ENCODE measurements at regions not wholly inside any gene's neighbourhood (a gene's known extent, or its start where the extent isn't known, plus 50 kb on each side); places are given as distances from the start of the nearest gene placed in this dataset.
"Not testable (repeated sequence)": the region's sequence is repeated elsewhere in the genome, so short reads cannot be mapped to it uniquely, and the experiment has no call there.

GRCh38 chr12:131645557-131645956 lies 65.3 kb upstream of the SFSWAP start:
- not testable (repeated sequence) for TF ChIP-seq REST (IDR thresholded peaks at IDR 0.05; ENCODE audit: borderline replicate concordance); TAF1 (IDR thresholded peaks at IDR 0.05; ENCODE audit: low read depth); EZH2 (IDR thresholded peaks at IDR 0.05; ENCODE audit: borderline replicate concordance, insufficient read depth, low read length, poor library complexity, severe bottlenecking); EP300 (conservative IDR thresholded peaks at IDR 0.05; ENCODE audit: poor library complexity, severe bottlenecking)

All from neural cell (in vitro differentiated cells).